ENCODE measurements at regions not wholly inside any gene's neighbourhood (a gene's known extent, or its start where the extent isn't known, plus 50 kb on each side); places are given as distances from the start of the nearest gene placed in this dataset.

DNA sequence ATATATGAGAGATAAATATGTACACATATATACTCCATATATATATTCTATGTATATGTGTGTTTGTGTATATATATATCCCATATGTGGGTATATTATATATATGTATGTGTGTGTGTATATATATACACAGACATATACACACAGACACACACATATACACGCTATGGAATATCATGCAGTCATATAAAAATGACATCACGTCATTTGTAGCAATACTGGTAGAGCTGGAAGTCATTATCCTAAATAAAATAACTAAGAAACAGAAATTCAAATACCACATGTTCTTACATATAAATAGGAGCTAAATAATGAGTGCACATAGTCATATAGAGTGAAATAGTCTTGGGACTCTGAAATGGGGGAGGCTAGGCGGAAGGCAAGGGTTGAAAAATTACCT lies 1000.2 kb downstream of the LRFN5 start:
- DNase-seq (ENCODE audit: low spot score): no peak

DNA sequence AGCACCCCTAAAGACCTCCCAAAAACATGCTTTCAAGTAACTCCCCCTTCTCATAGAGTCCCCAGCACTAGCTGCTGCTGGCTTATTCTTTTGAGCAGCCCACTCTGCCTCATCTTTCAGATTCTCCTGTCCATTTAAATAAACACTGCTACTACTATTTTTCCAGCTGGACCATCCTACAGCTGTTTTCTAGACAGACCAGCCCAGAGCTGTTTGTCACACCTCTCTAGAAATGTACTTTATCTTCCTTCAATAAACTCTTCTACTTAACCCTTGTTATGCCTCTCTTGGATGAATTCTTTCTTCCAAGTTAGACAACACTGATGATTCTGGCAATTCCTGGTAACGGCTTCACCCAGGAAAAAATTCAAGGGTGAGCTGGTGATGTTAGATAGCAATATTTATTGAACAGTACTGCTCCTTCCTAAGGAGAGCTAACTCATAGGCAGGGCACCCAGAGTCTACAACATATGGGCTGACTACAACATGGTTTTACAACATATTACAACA lies 995.7 kb downstream of the LRFN5 start:
- DNase-seq (ENCODE audit: low spot score): no peak

DNA sequence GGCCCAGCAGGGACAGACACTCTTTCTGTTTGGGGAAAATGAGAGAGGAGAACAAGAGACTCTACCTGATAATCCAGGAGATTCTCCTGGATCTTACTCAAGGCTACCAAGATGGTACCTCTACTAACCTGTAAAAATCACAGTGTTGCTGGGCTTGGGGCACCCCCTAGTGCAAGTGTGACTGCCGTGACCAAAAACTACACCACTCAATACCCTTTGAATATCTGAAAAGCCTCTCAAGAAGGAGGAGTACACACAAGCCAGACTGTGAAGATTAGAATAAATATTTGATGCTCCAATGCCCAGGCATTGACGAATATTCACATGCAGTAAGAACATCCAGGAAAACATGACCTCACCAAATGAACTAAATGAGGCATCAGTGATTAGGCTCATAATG lies 965.4 kb downstream of the LRFN5 start:
- DNase-seq (ENCODE audit: low spot score): no peak

DNA sequence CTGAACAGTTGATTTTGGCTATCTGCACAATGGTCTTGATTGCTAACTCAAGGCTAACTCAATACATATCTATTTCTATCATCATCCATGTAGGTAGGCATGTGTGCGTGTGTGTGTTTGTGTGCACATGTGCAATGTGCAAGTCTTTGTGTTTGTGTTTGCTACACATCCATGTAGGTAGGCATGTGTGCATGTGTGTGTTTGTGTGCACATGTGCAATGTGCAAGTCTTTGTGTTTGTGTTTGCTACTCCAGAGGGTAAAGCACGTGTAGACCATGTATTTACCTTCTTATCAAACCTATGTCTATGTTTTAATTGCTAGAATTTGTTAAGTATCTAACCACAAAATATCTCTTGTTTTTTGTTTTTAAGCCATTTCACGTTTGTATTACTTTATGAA lies 962.6 kb downstream of the LRFN5 start:
- no peak for DNase-seq (ENCODE audit: low spot score)

DNA sequence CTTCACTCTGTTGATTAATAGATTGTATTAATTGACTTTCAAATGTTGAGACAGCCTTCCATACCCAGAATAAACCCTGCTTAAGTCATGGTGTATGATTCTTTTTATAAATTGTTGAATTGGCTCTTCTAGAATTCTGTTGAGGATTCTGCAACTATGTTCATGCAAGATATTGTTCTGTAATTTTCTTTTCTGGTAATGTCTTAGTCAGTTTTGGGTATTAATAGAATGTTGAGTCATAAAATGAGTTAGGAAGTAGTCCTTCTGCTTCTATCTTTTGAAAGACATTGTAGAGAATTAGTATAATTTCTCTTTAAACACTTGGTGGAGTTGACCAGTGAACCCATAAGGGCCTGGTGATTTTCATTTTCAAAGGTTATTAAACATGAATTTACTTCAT lies 958.9 kb downstream of the LRFN5 start:
- no peak for DNase-seq (ENCODE audit: low spot score)

DNA sequence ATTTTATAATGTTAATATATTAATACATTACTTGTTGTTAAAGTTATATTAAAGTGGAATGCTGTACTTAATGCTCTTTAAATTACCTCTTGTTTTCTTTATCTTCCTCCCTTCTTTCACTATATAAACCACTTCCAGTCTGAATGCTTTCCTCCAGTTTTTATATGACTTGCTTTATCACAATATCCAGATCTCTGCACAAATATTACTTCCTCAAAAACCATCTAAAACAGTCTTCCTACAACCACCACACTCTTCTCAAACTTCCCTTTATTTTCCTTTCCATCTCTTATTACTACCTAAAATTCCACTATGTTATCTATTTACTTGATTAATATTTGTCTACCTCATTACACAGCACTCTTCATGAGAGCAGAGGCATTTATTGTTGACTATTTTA lies 956.6 kb downstream of the LRFN5 start:
- DNase-seq (ENCODE audit: low spot score): no peak

DNA sequence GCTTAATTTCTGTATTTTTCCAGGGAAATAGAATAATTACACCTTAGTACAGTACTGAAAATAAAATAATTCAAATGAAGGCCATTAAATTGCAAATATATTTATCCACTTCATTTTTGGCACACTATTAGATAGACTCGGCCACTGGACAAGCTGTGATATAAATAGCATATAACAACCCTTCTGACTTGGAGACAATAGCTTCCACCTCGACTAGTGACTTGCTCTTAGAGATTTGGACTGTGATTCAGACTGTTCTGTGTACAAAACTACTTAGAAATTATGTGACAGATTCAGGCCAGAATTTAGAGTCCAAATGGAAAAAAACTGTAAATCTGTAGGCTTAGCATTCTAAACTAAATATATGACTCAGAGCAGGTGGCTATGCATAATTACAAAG lies 949.9 kb downstream of the LRFN5 start:
- no peak for DNase-seq (ENCODE audit: low spot score)

DNA sequence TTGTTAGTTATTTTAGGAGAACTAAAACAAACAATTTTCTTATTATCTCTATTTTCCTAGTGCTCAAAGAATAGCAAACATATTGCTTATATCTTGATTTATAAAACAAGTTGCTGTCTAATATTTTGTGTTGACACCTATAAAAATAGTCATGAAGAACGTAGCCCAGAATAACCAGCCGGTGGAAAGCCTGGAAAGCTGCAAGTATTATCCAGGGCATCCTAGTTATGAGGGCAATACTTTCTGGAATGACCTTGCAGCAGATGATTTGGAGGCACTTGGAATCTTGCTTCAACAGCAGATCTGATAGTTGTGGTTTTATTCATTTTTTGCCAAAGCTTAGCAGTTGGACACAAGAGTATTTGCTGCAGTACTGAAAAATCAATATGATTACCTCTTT lies 948.7 kb downstream of the LRFN5 start:
- no peak for DNase-seq (ENCODE audit: low spot score)

DNA sequence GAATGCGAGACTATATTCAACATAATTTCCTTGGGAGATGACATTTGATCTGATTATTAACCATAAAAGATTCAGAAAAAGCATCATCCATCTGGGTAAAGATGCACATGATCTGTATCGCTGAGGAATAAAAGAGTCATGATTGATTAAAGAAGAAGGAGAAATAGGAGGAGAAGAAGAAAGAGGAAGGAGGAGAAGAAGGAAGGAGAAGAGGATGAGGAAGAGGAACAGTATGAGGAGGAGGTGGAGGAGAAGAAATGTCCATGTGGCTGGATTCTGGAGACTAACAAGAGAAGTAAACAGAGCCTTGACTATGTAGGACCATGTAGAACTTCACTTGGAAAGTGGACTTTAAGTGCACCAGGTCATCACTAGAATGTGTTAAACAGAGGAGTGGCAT lies 947.4 kb downstream of the LRFN5 start:
- no peak for DNase-seq (ENCODE audit: low spot score)

DNA sequence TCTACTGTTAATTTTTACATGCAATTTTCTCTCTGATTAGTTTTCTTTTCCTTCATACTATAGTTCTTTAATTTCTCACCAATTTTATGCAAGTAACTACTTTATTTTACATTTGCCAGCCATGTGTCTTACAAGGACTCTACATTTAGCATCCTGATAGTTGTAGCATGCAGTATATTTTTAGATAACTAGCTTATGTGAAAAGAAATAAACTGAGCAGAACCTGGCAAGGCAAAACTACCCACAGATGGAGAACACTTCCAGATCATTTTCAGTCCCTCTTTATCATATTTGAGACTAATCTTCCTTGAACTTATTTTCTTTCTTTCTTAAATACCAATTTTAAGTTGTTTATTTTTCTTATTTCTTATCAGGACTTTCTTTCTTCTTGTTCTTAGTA lies 943.6 kb downstream of the LRFN5 start:
- no peak for DNase-seq (ENCODE audit: low spot score)

DNA sequence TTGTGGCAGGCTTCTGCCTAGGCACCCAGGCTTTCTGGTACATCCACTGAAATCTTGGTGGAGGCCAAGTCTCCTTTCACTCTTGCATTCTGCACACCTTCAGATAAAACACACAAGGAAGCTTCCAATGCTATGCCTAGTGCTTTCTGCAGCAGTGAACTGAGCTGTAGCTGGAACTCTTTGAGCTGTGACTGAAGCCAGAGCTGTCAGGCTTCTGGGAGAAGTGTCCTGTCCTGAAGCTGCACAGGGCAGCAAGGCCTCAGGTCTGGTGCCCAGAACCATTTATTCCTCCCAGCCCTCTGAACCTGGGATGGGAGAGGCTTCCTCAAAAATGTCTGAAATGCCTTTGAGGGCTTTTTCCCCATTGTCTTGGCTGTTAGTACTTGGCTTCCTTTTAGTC lies 941.7 kb downstream of the LRFN5 start:
- DNase-seq (ENCODE audit: low spot score): no peak

DNA sequence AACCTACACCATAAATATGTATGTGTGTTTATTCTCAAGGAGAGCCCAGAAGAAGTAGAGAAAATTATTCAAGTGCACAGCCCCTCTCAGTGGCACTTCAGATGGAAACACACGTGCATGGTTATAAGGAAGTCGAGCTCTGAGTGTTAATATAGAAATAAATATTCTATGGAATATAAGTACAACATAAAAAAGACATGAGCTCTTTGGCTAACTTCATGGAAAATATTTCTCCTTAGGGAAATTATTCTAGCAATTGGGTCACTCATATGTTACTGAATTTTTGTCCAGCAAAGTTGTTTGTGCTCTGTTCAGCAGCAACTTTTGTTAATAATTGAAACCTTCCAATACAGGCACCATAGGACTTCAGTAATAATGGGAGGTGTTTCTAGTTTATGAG lies 939.0 kb downstream of the LRFN5 start:
- DNase-seq (ENCODE audit: low spot score): no peak

DNA sequence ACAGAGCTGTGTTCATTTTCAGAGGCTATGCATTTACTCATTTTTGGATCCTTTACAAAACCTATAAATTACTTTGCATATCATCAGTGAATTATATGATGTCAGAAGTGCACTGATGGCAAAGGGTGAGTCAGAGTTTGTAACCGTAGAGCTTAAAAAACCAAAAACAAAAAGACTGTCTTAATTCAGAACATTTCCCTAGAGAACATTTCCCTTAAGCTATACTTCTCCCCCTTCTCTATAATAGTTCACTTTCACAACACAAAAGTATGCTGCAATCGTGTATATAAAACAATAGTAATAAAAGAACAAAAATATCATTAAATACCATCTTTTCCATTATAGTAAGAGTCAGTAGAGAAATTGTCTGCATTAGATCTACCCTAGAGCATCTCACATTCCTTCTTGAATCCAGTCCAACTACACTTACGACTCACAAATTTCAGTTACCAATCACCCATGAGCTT lies 934.9 kb downstream of the LRFN5 start:
- no peak for DNase-seq (ENCODE audit: low spot score)

DNA sequence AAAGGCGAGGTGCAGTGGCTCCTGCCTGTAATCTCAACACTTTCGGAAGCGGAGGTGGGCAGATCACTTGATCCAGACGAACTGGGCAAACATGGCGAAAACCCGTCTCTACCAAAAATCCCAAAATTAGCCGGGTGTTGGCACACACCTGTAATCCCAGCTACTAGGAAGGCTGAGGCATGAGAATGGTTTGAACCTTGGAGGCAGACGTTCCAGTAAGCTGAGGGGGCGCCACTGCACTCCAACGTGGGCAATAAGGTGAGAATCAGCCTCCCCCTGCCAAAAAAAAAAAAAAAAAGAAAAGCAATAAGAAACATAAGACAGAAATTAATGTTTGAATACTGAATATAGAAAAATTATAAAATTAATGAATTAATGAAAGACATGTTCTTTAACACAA lies 928.7 kb downstream of the LRFN5 start:
- no peak for DNase-seq (ENCODE audit: low spot score)

DNA sequence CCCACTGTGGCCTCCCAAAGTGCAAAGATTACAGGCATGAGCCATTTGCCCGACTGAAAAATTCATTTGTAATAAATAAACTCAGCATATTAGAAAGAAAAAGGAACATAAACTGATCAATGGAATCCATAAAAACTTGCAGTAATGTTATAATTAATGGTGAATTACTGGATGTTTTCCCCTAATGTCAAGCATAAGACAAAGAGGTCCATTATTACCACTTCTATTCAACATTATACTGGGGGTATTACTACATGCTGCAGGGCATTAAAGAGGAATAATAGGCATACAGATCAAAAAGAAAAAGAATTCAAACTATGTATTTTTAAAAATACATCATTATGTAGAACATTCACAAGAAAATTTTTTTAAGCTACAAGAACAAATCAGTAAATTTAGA lies 926.8 kb downstream of the LRFN5 start:
- DNase-seq (ENCODE audit: low spot score): no peak

DNA sequence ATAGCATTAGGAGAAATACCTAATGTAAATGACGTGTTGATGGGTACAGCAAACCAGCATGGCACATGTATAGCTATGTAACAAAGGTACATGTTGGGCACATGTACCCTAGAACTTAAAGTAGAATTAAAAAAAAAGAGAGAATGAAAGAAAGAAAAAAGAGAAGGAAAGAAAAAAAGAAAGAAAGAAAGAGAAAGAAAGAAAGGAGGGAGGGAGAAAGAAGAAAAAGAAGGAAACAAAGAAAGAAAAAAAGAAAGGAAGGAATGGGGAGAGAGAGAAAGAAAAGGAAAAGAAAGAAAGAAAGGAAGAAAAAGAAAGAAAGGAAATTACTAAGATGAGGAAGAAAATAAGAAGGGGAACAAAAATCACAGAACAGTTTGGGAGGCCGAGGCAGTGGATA lies 925.5 kb downstream of the LRFN5 start:
- DNase-seq (ENCODE audit: low spot score): no peak

DNA sequence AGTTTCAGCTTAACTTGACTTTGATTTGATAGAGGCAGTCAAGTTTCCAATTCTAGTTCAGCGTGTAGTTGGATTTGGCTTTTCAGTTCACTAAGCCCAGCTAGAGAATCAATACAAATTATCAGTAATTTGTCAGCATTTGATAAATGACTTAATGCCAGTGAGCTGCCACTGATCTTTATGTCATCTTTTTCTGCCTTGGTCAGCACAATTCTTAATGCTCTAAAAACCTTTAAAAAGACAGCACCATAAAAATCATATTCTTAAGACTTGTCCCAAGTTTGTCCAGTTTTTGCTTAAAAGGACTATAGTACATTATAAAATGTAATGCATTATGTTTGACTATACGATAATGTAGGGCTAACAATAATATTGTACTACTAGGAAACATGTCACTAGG lies 920.5 kb downstream of the LRFN5 start:
- no peak for DNase-seq (ENCODE audit: low spot score)

DNA sequence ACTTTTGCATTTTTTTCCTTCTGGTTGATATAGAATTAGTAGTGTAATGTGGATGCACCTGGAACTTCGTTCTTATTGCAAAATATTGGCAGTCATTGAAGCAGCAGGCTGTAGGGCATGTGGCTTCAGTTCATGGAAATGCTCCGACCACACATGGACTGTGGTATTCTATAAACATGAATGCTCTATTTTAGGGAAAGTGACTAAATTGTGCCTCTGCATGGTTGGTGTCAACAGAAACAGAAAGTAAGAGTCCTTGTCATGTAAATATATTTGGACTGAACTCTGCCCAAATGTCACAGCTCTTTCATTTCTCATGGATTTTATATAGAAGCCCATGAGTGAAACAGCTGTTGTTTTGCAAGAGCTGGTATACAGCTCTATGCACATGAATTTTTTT lies 917.0 kb downstream of the LRFN5 start:
- DNase-seq (ENCODE audit: low spot score): no peak

DNA sequence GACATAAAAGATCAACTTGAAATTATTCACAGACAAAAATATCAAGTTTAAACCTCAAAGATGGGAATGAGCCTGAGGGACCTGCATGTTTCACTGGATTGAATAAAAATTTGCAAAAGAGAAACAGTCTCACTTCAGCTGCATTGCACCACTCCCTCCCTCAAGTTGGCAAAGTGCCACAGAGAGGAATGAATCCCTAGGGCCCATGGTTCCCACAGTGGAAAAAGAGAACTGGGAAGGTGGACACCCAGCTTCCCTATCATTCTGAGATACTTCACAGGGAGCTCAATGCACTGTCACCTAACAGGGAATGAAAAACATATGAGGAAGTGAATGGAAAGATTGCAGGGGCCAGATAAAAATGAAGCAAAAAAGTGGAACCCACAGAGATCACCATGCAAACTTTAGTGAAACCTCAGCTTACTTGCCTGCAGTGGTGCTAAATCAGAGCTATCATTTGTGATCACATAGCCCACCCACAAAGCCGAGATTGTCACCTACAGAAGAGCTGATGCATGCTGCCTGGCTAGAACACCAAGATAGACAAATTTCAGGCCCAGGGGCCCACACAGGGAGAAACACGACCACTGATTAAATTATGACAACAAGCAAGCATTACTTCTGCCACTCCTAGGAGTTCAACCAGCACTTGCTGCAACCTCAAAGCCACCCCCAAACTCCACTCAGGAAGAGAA lies 911.3 kb downstream of the LRFN5 start:
- no peak for DNase-seq (ENCODE audit: low spot score)

DNA sequence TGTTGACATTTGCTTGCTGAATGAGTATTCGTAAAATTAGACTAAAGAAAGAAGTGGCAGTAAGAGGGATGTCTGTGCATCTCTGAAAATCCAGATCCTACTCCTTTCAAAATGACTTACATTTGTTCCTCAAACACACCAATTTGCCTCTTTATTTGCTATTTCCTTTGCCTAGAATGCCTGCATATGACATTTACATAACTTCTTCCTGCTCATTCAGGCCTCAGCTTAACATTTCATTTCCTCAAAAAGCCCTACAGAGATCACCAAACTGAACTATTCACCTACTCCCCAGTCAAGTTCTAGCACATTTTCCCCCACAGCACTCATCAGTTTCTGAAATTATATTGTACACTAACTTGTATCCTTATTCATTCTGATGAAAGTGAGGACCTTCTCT lies 907.2 kb downstream of the LRFN5 start:
- DNase-seq (ENCODE audit: low spot score): no peak

DNA sequence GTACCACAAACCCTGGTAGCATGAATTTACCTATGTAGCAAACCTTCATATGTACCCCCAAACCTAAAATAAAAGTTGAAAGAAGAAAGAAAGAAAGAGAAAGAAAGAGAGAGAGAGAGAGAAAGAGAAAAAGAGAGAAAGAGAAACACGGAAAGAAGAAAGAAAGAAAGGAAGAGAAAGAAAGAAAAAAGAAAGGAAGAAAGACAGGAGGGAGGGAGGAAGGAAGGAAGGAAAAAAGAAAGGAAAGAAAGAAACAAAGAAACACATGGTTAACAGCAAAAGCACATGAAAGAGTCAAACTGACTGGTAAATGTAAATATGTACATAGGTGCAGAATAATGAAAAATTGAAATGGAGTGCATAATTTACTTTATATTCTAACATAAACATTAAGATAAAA lies 903.4 kb downstream of the LRFN5 start:
- no peak for DNase-seq (ENCODE audit: low spot score)

DNA sequence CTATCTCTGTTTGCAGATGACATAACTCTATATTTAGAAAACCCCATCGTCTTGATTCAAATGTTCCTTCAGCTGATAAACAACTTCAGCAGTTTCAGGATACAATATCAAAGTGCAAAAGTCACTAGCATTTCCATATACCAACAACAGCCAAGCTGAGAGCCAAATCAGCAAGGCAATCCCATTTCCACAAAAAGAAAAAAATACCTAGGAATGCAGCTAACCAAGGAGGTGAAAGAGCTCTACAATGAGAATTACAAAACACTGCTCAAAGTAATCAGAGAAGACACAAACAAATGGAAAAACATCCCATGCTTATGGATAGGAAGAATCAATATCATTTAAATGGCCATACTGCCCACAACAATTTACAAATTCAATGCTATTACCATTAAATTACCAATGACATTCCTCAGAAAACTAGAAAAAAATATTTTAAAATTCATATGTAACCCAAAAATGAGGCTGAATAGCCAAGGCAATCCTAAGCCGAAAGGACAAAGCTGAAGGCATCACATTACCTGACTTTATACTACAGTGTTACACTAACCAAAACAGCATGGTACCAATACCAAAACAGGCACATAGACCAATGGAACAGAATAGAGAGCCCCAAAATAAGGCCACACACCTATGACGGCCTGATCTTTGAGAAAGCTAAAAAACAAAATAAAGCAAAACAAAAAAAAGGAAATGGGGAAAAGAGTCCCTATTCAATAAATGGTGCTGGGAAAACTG lies 901.7 kb downstream of the LRFN5 start:
- no peak for DNase-seq (ENCODE audit: low spot score)

DNA sequence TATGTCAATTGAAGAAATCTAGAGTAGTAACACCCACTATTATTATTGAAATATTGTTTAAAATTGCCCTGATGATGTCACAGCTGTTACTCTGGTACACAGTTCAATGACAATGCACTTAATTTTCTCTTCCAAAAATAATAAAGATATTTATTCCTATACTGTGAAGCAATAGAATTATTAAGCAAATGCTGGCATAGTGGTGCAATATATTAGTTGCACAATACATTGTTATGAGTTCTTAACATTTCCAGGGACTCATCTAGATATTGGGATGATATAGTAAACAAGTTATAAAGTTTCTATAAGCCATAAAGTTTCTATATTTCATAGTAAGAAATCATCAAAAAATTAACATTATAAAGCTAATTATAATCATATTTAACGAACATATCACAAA lies 897.8 kb downstream of the LRFN5 start:
- DNase-seq (ENCODE audit: low spot score): no peak

DNA sequence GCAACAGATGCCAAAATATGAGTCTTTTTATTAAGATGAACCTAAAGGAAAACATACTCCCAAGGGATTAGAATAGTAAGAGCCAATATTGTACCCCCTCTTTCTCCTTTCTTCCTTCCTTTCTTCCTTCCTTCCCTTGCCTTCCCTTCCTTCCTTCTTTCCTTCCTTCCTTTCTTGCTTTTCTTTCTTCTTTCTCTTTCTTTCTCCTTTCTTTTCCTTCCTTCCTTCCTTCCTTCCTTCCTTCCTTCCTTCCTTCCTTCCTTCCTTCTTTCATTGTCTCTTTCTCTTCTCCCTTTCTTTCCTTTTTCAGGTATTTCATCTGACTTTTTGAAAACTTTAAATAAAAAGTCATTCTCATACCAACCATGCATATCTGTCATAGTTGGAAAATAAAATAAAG lies 892.5 kb downstream of the LRFN5 start:
- no peak for DNase-seq (ENCODE audit: low spot score)

Measured in HuH-7 (cell line).